HG03039 (cell line): ENCODE measurements at regions not wholly inside any gene's neighbourhood (a gene's known extent, or its start where the extent isn't known, plus 50 kb on each side); places are given as distances from the start of the nearest gene placed in this dataset.
"Not testable (repeated sequence)": the region's sequence is repeated elsewhere in the genome, so short reads cannot be mapped to it uniquely, and the experiment has no call there.

Experiments
- ATAC-seq: cut with Tn5 transposase; IDR thresholded peaks from one replicate; pipeline ENCODE4 v1.9.1; 2021; ENCODE audit warnings: mild to moderate bottlenecking, moderate library complexity; ENCODE audit not compliant: unreplicated experiment

- ATAC-seq = no peak
Observed at GRCh38 chr4:82248903-82249632, 124.7 kb downstream of the HNRNPD start.

DNA sequence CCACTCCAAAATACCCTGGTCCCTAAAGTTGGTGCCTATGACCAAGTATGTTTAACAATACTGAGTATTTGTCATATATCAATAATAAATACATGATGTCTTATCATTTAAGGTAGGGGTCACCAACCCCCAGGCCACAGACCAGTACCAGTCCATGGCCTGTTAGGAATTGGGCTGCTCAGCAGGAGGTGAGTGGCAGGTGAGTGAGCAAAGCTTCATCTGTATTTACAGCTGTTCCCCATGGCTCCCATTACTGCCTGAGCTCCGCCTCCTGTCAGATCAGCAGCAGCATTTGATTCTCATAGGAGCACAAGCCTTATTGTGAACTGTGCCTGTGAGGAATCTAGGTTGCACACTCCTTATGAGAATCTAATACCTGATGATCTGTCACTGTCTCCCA lies 126.2 kb downstream of the HNRNPD start:
- no peak for ATAC-seq

DNA sequence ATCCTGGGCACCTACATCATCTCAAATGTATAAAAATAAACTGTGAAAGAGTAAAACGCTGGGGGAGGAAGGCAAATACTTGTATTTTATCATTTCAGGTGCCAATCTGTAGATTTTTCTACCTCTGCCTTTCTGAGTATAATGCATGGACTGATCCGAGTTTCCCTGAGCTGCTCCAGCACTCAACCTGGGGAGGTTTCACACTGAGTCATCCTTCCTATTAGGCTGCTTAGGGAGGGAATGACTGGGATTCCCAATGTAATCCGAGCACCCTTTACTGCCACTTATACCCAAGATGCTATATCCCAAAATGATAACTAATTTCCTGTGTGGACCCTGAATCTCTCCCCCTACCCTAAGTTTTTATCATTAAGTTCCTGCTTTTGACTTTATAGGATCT lies 126.6 kb downstream of the HNRNPD start:
- no peak for ATAC-seq

- ATAC-seq = no peak
Observed at GRCh38 chr4:82241534-82241933, 132.3 kb downstream of the HNRNPD start.

DNA sequence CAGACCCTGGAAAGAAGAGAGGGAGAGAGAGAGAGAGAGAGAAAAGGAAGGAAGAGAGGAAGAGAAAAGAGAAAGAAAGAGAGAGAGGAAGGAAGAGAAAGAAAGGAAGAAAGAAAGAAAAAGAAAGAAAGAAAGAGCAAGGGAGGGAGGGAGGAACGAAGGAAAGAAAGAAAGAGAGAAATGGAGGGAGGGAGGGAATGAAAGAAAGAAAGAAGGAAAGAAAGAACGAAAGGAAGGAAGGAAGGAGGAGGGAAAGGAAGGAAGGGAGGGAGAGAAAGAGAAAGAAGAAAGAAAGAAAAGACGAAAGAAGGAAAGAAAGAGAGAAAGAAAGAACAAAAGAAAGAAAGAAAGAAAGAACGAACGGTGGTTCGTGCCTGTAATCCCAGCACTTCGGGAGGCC lies 133.4 kb downstream of the HNRNPD start:
- ATAC-seq = no peak

GRCh38 chr4:82237142-82237541 lies 136.6 kb downstream of the HNRNPD start:
- not testable (repeated sequence) for ATAC-seq

DNA sequence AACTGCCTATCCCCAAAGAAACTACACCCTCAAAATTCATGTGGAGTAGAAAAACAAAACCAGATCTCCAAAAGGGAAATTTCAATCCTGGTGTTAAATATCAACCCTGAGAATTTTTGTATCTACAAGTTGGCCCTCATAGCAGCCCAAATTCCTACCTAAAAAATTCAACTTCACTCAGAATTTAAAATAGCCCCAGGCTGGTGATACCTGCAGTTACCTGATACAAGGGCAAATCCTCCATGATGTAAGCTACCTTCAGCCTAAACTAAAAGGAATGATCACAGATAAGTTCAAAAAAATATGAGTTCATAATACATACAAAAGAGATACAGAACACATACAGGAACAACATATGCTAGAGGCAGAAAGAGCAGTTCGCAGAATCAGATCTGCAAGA lies 138.4 kb downstream of the HNRNPD start:
- ATAC-seq = no peak

- ATAC-seq = no peak
Observed at GRCh38 chr4:82232891-82233290, 140.9 kb downstream of the HNRNPD start.

DNA sequence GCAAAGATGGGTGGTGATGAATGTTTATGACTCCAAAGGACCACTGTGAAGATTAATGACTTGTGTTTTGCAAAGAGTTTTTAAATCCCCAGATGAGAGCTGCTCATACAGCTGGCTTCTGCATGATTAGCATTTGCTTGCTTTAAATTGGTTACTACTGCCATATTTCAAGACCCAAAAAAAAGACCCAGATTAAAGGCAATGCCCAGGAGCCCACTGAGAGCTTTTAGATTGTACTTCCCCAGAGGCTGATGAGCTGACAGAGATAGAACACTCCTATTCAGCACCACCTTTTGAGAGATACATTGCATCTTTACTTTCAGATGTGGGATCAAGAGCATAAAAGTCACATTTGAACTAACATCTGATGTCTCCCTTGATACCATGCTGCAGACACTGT lies 142.0 kb downstream of the HNRNPD start:
- no peak for ATAC-seq

- no peak for ATAC-seq
Observed at GRCh38 chr4:82230306-82230705, 143.5 kb downstream of the HNRNPD start.

DNA sequence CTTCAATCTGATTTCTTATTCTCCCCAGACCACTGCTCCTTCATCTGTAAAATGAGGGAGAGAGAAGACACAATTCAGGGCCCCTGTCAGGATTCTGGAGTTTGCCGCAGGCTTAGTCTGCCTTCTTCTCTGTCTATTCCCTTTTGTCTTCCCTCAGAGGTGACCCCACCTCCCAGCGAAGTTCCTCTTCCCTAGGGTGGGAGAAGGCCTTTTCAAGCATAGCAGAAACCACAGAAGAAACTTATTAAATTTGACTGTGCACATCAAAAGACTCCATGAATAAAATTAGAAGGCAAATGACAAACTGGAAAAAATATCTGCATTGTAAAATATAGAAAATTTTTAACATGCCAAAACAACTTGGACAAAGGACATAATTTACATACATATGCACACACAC lies 148.8 kb downstream of the HNRNPD start:
- ATAC-seq = no peak

DNA sequence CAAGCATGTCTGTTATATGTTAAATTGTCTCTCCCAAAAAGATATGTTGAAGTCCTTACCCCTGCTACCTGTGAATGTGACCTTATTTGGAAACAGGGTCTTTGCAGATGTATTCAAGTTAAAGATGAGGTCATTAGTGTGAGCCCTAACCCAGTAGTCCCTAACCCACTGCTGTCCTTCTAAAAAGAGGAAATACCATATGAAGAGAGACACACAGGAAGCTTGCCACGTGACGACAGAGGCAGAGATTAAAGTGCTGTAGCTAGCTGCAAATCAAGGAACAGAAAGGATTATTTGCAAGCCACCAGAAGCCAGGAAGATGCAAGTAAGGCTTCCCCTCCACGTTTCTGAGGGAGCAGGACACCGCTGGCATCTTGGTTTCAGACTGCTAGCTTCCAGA lies 150.1 kb downstream of the HNRNPD start:
- ATAC-seq = no peak

- ATAC-seq = no peak
Observed at GRCh38 chr4:82219346-82219745, 154.4 kb downstream of the HNRNPD start.

- no peak for ATAC-seq
Observed at GRCh38 chr4:82217986-82218715, 155.6 kb downstream of the HNRNPD start.

- ATAC-seq = no peak
Observed at GRCh38 chr4:82216219-82216618, 157.6 kb downstream of the HNRNPD start.

GRCh38 chr4:82215800-82216199 lies 158.0 kb downstream of the HNRNPD start:
- ATAC-seq = no peak

DNA sequence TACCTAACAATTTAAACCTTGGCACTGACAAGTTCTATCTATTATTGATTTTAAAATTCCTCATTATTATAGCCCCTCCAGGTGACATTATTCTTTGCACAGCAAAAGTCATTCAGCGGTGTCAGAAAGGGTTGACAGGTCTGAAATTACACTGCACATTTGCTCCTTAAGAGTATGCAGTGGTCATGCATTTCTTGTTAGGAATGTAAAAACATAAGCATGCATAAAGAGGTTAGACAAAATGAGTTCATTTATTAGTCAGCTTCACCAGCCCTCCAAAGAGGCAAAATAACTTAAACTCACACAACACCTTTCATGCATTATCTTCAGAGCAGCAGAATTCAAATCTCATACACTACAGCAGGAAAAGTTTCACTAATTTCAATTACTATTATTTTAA lies 158.8 kb downstream of the HNRNPD start:
- no peak for ATAC-seq

DNA sequence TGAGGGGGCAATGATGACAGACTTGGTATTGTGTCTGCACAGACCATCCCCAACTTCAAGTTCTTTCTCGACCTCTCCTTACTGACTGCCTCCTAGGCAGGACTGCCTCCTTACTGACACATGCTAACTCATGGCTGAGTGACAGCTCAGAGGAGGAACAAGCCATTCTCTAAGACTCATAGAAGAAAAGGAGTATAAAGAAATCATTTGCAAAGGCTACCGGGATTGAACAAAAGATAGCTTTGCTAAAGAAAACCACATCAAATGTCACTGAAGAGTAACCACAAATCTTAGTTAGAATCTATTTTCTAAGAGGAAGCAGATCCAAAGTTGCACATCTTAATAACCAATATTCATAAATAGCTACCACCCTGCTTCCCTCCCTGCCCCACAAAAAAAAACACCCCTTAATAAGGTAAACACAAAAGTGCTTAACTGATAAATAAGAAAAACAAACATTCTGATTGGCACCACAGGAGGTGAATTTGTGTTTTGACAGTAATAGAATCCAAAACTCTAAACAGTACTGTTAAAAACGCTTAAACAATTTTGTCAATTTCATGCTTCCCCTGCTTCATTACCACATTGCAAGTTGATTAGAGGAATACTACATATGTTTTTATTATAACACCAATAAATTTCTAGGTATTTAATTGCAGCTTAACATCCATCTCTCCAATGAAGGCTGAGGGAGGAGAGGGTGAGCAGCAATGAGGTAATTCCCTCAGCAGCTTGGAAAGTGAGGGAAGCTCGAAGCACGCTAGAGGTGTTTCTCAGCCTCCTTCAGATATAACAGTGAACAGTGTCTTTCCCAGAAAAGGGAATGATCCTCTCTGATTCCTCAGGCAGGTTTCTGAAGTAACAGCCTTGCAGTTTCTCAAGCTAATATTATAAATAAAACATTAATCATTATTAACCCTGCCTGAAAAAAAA lies 160.0 kb downstream of the HNRNPD start:
- no peak for ATAC-seq

- no peak for ATAC-seq
Observed at GRCh38 chr4:82201805-82202641, 171.8 kb downstream of the HNRNPD start.

GRCh38 chr4:82201303-82201702 lies 172.5 kb downstream of the HNRNPD start:
- no peak for ATAC-seq

GRCh38 chr4:82200046-82200445 lies 173.7 kb downstream of the HNRNPD start:
- ATAC-seq = no peak
